Breast epithelium (tissue), 3 donors: ENCODE measurements at regions not wholly inside any gene's neighbourhood (a gene's known extent, or its start where the extent isn't known, plus 50 kb on each side); places are given as distances from the start of the nearest gene placed in this dataset.

ENCODE experiments used
- POLR2A ChIP-seq: fragments of 450-650 bp; IDR thresholded peaks from one replicate; pipeline ENCODE4 v1.6.1; 2016; ENCODE audit warnings: antibody characterized with exemption, mild to moderate bottlenecking, moderate library complexity
- POLR2AphosphoS5 ChIP-seq, 3 donors: sonication (generic); formaldehyde crosslinking; IDR thresholded peaks; one replicate each; pipeline ENCODE4 v1.6.1; 2017; ENCODE audit warnings: antibody characterized with exemption in 3 of 3

GRCh38 chr2:105536175-105536574 lies 137.3 kb upstream of the FHL2 start:
- TF ChIP-seq POLR2AphosphoS5 (IDR thresholded peaks at IDR 0.05) (no peak), POLR2A (no peak)
